ENCODE measurements at regions not wholly inside any gene's neighbourhood (a gene's known extent, or its start where the extent isn't known, plus 50 kb on each side); places are given as distances from the start of the nearest gene placed in this dataset.

GRCh38 chr11:91459840-91460239, 764.8 kb upstream of the FAT3 start:
- TF ChIP-seq CTCF (IDR thresholded peaks at IDR 0.05; ENCODE audit: low read depth, low read length) (no peak), EZH2phosphoT487 (IDR thresholded peaks at IDR 0.05; ENCODE audit: low read depth) (no peak)
